ENCODE measurements at regions not wholly inside any gene's neighbourhood (a gene's known extent, or its start where the extent isn't known, plus 50 kb on each side); places are given as distances from the start of the nearest gene placed in this dataset.

DNA sequence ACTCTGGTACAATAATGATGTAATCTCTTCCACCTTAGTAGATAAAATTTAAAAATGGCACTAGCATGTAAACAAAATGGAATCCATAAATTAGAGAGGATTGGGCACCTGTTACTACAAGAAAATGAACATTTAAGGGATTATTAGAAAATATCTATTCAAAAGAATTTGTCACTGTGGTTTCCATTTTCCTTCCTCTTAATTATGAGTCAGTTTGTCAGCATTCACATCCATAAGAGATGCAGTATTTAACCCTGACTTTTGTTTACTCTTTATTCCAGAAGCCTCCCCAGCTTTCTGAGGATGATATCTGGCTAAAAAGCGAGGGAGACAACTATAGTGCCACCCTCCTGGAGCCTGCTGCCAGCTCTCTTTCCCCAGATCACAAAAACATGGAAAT is 72.1 kb downstream of the C9orf152 start:
- TF ChIP-seq CTCF (IDR thresholded peaks at IDR 0.05) (no peak), POLR2A (IDR thresholded peaks at IDR 0.05) (no peak)

Measured in testis (tissue), 2 donors.